ENCODE measurements at regions not wholly inside any gene's neighbourhood (a gene's known extent, or its start where the extent isn't known, plus 50 kb on each side); places are given as distances from the start of the nearest gene placed in this dataset.

GRCh38 chr13:94952787-94953186, 240.4 kb upstream of the SOX21 start:
- TF ChIP-seq REST (IDR thresholded peaks at IDR 0.05; ENCODE audit: unreplicated experiment): peak; percentile 41
- TF ChIP-seq JUNB (IDR thresholded peaks at IDR 0.05; ENCODE audit: unreplicated experiment): no peak
- Mint-ChIP-seq H3K36me3 (ENCODE audit: low read depth) (no peaks in the 10 kb centered on the region; the same call in 2 of the 3 replicates), H3K27ac (no peak overlapping the region), H3K9me3 (no peaks in the 10 kb centered on the region), H3K4me1 (peaks cover 9% of the 10 kb centered on the region), H3K27me3 (ENCODE audit: insufficient read depth, low read depth, poor library complexity) (peaks cover 3% of the 10 kb centered on the region), H3K4me3 (no peak overlapping the region)
- H3K79me2 ChIP-seq (replicated peaks; ENCODE audit: insufficient read depth): no peaks in the 10 kb centered on the region
- no peaks in the 10 kb centered on the region for H4K20me1 ChIP-seq (replicated peaks; ENCODE audit: insufficient read depth)
- no peaks in the 10 kb centered on the region for H3K36me3 ChIP-seq (ENCODE audit: insufficient read depth)
- H3K4me3 ChIP-seq: no peak overlapping the region
- H3F3A ChIP-seq (replicated peaks; ENCODE audit: low read depth): no peaks in the 10 kb centered on the region
- H2AFZ ChIP-seq: no peak overlapping the region
- DNase-seq (ENCODE audit: low spot score) (no peak), ATAC-seq (no peak)
- no peak overlapping the region for H3K4me2 ChIP-seq
- H3K27ac ChIP-seq (ENCODE audit: low read depth): no peak overlapping the region
- no peaks in the 10 kb centered on the region for H3K27me3 ChIP-seq (ENCODE audit: insufficient read depth)
- peaks cover 16% of the 10 kb centered on the region for H3K4me1 ChIP-seq (ENCODE audit: insufficient read depth)
- 0 out of 2 replicates have a peak, but pooled peaks cover 7% of the 10 kb centered on the region for H3K9me2 ChIP-seq (ENCODE audit: insufficient read depth)

GRCh38 chr13:94950303-94950702, 238.0 kb upstream of the SOX21 start:
- Histone ChIP-seq H3K4me1 (ENCODE audit: insufficient read depth) (peaks cover 23% of the 10 kb centered on the region), H3K4me3 (no peak overlapping the region), H3K27me3 (ENCODE audit: insufficient read depth) (no peaks in the 10 kb centered on the region), H2AFZ (peak overlapping the region; percentile 8; the same call in 1 of the 2 replicates), H4K20me1 (replicated peaks; ENCODE audit: insufficient read depth) (no peaks in the 10 kb centered on the region), H3K9me2 (ENCODE audit: insufficient read depth) (0 out of 2 replicates have a peak, but pooled peaks cover 7% of the 10 kb centered on the region), H3K4me2 (no peak overlapping the region), H3K36me3 (ENCODE audit: insufficient read depth) (no peaks in the 10 kb centered on the region), H3F3A (replicated peaks; ENCODE audit: low read depth) (no peaks in the 10 kb centered on the region), H3K27ac (ENCODE audit: low read depth) (no peak overlapping the region), H3K79me2 (replicated peaks; ENCODE audit: insufficient read depth) (no peaks in the 10 kb centered on the region)
- H3K27me3 Mint-ChIP-seq (ENCODE audit: insufficient read depth, low read depth, poor library complexity): peaks cover 5% of the 10 kb centered on the region
- H3K9me3 Mint-ChIP-seq: no peaks in the 10 kb centered on the region
- no peak overlapping the region for H3K27ac Mint-ChIP-seq
- no peak overlapping the region for H3K4me3 Mint-ChIP-seq
- ATAC-seq (peak; percentile 34), DNase-seq (ENCODE audit: low spot score) (peak; percentile 74)
- H3K4me1 Mint-ChIP-seq: peaks cover 27% of the 10 kb centered on the region
- no peaks in the 10 kb centered on the region; the same call in 2 of the 3 replicates for H3K36me3 Mint-ChIP-seq (ENCODE audit: low read depth)
- TF ChIP-seq STAT1 (IDR thresholded peaks at IDR 0.05; ENCODE audit: unreplicated experiment): no peak
- TF ChIP-seq ZNF114 (CRISPR knock-in tag; IDR thresholded peaks at IDR 0.05): no peak
- TF ChIP-seq EZH2phosphoT487 (IDR thresholded peaks at IDR 0.05; ENCODE audit: unreplicated experiment): no peak
- peak; percentile 57 to 75 for TF ChIP-seq CTCF (conservative IDR thresholded peaks at IDR 0.05; ENCODE audit: low read depth in 2 of 2)
- TF ChIP-seq POLR2AphosphoS5 (IDR thresholded peaks at IDR 0.05; ENCODE audit: low read depth): no peak
- TF ChIP-seq ZNF331 (CRISPR knock-in tag; IDR thresholded peaks at IDR 0.05; ENCODE audit: low read depth): no peak
